HL-60 (cell line): ENCODE measurements at regions not wholly inside any gene's neighbourhood (a gene's known extent, or its start where the extent isn't known, plus 50 kb on each side); places are given as distances from the start of the nearest gene placed in this dataset.

ENCODE experiments used
- DNase-seq, 2 experiments: peaks; one replicate each; pipeline ENCODE4 v3.0.0-alpha.2; 2010 to 2020; ENCODE audit warnings: low read depth in 1 of 2, low spot score in 1 of 2
- H3K27ac ChIP-seq: fragments of 250-450 bp; sonication (Bioruptor Pico); replicated peaks from 2 replicates; pipeline ENCODE4 v1.5.1; 2020; ENCODE audit warnings: mild to moderate bottlenecking, moderate library complexity
- H3K27me3 ChIP-seq: fragments of 250-450 bp; sonication (Bioruptor Pico); 2 replicates; pipeline ENCODE4 v1.5.1; 2021; ENCODE audit warnings: mild to moderate bottlenecking, moderate library complexity; ENCODE audit not compliant: insufficient read depth, poor library complexity, severe bottlenecking
- H3K4me3 ChIP-seq: replicated peaks from 2 replicates; pipeline ENCODE4 v1.5.1; 2011; ENCODE audit warnings: mild to moderate bottlenecking, control low read depth, low read length; ENCODE audit not compliant: insufficient read depth
- GABPA ChIP-seq: IDR thresholded peaks from 2 replicates; pipeline ENCODE4 v1.6.1; 2012; ENCODE audit warnings: low read depth
- POLR2AphosphoS5 ChIP-seq: IDR thresholded peaks from 2 replicates; pipeline ENCODE4 v1.6.1; 2012; ENCODE audit warnings: low read depth
- SPI1 ChIP-seq: IDR thresholded peaks from 2 replicates; pipeline ENCODE4 v1.6.1; 2012; ENCODE audit warnings: low read depth, mild to moderate bottlenecking, borderline replicate concordance
- TF ChIP-seq, protein P1 (sequence below): IDR thresholded peaks from 2 replicates; pipeline ENCODE4 v1.6.1; 2012; ENCODE audit warnings: low read depth; ENCODE audit not compliant: insufficient replicate concordance
- TF ChIP-seq, protein P2 (sequence below): IDR thresholded peaks from one replicate; pipeline ENCODE4 v1.5.1; 2011; ENCODE audit warnings: low read length, control low read depth, inconsistent platforms; ENCODE audit not compliant: insufficient read depth

DNA sequence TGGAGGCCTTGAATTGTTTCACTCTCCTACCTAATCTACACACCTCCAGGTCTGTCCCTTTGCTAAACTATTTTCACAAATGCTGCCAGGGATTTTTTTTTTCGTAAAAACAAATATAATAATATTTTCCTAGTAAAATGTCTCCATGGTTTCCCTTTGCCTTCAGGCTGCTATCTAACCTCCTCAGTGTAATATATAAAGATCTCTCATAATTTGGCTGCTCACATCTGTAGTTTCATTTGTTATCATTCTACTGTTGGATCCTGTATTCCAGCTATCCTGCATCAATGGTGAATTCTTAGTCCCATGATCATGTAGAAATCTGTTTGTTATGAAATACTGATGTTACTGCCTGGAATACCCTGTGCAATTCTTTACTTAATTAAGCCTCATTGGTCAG lies 211.9 kb upstream of the CHRM2 start:
- TF ChIP-seq, protein P1, sequence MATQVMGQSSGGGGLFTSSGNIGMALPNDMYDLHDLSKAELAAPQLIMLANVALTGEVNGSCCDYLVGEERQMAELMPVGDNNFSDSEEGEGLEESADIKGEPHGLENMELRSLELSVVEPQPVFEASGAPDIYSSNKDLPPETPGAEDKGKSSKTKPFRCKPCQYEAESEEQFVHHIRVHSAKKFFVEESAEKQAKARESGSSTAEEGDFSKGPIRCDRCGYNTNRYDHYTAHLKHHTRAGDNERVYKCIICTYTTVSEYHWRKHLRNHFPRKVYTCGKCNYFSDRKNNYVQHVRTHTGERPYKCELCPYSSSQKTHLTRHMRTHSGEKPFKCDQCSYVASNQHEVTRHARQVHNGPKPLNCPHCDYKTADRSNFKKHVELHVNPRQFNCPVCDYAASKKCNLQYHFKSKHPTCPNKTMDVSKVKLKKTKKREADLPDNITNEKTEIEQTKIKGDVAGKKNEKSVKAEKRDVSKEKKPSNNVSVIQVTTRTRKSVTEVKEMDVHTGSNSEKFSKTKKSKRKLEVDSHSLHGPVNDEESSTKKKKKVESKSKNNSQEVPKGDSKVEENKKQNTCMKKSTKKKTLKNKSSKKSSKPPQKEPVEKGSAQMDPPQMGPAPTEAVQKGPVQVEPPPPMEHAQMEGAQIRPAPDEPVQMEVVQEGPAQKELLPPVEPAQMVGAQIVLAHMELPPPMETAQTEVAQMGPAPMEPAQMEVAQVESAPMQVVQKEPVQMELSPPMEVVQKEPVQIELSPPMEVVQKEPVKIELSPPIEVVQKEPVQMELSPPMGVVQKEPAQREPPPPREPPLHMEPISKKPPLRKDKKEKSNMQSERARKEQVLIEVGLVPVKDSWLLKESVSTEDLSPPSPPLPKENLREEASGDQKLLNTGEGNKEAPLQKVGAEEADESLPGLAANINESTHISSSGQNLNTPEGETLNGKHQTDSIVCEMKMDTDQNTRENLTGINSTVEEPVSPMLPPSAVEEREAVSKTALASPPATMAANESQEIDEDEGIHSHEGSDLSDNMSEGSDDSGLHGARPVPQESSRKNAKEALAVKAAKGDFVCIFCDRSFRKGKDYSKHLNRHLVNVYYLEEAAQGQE, result no peak
- TF ChIP-seq POLR2AphosphoS5 (no peak), SPI1 (no peak), GABPA (no peak)
- TF ChIP-seq, protein P2, sequence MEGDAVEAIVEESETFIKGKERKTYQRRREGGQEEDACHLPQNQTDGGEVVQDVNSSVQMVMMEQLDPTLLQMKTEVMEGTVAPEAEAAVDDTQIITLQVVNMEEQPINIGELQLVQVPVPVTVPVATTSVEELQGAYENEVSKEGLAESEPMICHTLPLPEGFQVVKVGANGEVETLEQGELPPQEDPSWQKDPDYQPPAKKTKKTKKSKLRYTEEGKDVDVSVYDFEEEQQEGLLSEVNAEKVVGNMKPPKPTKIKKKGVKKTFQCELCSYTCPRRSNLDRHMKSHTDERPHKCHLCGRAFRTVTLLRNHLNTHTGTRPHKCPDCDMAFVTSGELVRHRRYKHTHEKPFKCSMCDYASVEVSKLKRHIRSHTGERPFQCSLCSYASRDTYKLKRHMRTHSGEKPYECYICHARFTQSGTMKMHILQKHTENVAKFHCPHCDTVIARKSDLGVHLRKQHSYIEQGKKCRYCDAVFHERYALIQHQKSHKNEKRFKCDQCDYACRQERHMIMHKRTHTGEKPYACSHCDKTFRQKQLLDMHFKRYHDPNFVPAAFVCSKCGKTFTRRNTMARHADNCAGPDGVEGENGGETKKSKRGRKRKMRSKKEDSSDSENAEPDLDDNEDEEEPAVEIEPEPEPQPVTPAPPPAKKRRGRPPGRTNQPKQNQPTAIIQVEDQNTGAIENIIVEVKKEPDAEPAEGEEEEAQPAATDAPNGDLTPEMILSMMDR, result no peak
- no peak overlapping the region for H3K4me3 ChIP-seq
- DNase-seq, result no peak
- no peak overlapping the region for H3K27ac ChIP-seq
- H3K27me3 ChIP-seq, result no peaks in the 10 kb centered on the region

DNA sequence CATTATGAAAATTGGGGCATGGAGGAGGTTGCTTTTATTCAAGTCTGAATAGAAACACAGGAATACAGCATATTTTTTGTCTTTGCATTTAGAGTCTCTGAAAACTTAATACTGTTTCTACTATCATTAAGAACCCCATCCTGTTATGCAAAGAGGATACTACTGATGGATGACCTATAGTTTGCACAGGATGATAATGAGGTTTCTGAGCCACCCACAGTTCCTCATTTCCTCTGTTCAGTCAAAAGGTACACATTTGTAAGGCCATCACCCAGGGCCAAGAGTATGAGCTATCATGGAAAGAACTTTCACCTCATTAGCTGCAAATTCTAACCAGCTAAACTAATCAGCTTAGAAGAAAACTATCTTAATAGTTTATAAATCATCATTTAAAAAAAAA lies 213.0 kb upstream of the CHRM2 start:
- TF ChIP-seq GABPA, result no peak
- no peak for TF ChIP-seq SPI1
- no peak for TF ChIP-seq POLR2AphosphoS5
- TF ChIP-seq, protein P1, result no peak
- TF ChIP-seq, protein P2, result no peak
- Histone ChIP-seq H3K27ac (no peak overlapping the region), H3K4me3 (no peak overlapping the region), H3K27me3 (no peaks in the 10 kb centered on the region)
- no peak for DNase-seq

DNA sequence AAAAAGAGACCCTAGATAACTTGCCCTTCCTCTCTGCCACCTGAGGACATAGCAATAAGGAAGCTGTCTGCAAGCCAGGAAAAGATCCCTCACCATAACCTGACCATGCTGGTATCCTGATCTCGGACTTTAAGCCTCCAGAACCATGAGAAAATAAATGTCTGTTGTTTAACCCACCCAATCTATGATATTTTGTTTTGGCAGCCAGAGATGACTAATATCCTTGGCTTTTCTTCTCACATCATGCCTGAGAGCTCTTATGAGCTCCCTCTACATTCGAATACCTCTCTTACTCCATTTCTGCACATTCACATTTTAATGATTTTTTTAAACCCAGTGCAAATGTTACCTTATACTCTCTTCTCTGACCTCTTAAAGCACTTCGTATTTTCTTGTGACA lies 214.0 kb upstream of the CHRM2 start:
- no peak for TF ChIP-seq GABPA
- no peak for TF ChIP-seq SPI1
- TF ChIP-seq, protein P2, result no peak
- no peak for DNase-seq
- no peak overlapping the region for H3K4me3 ChIP-seq
- H3K27me3 ChIP-seq, result no peaks in the 10 kb centered on the region
- H3K27ac ChIP-seq, result no peak overlapping the region

DNA sequence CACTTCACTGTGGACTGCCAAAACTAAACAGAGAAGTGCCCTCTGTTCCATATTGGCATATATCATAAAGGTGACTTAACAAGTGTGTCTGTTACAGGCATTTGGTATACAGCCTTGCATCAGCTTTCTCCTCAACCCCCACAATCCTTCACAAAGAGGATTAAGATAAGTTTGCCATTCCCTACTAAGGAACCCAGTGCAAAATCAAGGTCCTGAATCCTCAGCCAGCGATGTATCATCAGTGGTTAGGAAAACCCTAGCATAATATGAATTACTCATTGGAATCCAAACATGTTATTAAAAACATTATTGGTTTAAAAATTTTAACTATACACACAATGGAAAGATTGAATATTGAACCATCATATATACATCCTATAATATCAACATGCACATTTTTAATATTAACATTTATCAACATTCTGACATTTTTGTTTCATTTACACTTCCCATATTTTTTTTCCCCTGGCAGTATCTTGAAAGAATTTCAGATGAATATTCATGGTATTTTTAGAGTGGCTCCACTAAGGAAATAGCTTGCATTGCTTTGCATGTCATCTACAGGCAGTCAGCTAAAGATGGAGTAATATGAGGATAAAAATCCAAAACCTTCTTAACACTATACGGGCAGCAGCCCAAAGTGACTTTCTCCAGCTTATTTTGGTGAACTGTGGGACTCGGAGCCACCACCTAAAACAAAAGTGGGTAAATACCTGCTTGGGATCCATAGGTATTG lies 215.6 kb upstream of the CHRM2 start:
- DNase-seq, result no peak
- no peaks in the 10 kb centered on the region for H3K27me3 ChIP-seq

More for the DNA sequence above, 215.6 kb upstream of the CHRM2 start:
- H3K27ac ChIP-seq, result no peak overlapping the region
- H3K4me3 ChIP-seq, result no peak overlapping the region
- no peak for TF ChIP-seq GABPA
